ENCODE measurements at regions not wholly inside any gene's neighbourhood (a gene's known extent, or its start where the extent isn't known, plus 50 kb on each side); places are given as distances from the start of the nearest gene placed in this dataset.

GRCh38 chr15:61524086-61524485 is 295.0 kb upstream of the RORA start:
- DNase-seq, result no peak

- no peak for DNase-seq
These were observed 293.3 kb upstream of the RORA start for GRCh38 chr15:61522411-61522810.

GRCh38 chr15:61521953-61522352 is 292.9 kb upstream of the RORA start:
- no peak for DNase-seq

- no peak for DNase-seq
These were observed 290.2 kb upstream of the RORA start for GRCh38 chr15:61519296-61519695.

GRCh38 chr15:61518191-61518950 is 289.3 kb upstream of the RORA start:
- DNase-seq, result no peak

- DNase-seq, result no peak
These were observed 288.7 kb upstream of the RORA start for GRCh38 chr15:61517776-61518175.

GRCh38 chr15:61517335-61517734 is 288.2 kb upstream of the RORA start:
- no peak for DNase-seq

- no peak for DNase-seq
These were observed 282.7 kb upstream of the RORA start for GRCh38 chr15:61511756-61512155.

GRCh38 chr15:61511089-61511488 is 282.0 kb upstream of the RORA start:
- no peak for DNase-seq

GRCh38 chr15:61509327-61509840 is 280.3 kb upstream of the RORA start:
- DNase-seq, result no peak

- no peak for DNase-seq
These were observed 274.4 kb upstream of the RORA start for GRCh38 chr15:61503383-61503969.

GRCh38 chr15:61501815-61502389 is 272.8 kb upstream of the RORA start:
- DNase-seq, result no peak

GRCh38 chr15:61500951-61501620 is 272.0 kb upstream of the RORA start:
- DNase-seq, result no peak

GRCh38 chr15:61500523-61500922 is 271.4 kb upstream of the RORA start:
- no peak for DNase-seq

GRCh38 chr15:61499376-61499775 is 270.3 kb upstream of the RORA start:
- DNase-seq, result no peak

GRCh38 chr15:61489571-61489970 is 260.5 kb upstream of the RORA start:
- DNase-seq, result no peak

GRCh38 chr15:61483599-61483998 is 254.5 kb upstream of the RORA start:
- no peak for DNase-seq

GRCh38 chr15:61481886-61482285 is 252.8 kb upstream of the RORA start:
- DNase-seq, result no peak

GRCh38 chr15:61480863-61481262 is 251.8 kb upstream of the RORA start:
- no peak for DNase-seq

GRCh38 chr15:61480295-61480694 is 251.2 kb upstream of the RORA start:
- no peak for DNase-seq

- no peak for DNase-seq
These were observed 250.5 kb upstream of the RORA start for GRCh38 chr15:61479613-61480012.

- no peak for DNase-seq
These were observed 247.6 kb upstream of the RORA start for GRCh38 chr15:61476741-61477140.

GRCh38 chr15:61474796-61475195 is 245.7 kb upstream of the RORA start:
- DNase-seq, result no peak

GRCh38 chr15:61467823-61468222 is 238.7 kb upstream of the RORA start:
- no peak for DNase-seq

Data from inflammatory macrophage treated with lipopolysaccharide for 4 hours (primary cell).